ENCODE measurements at regions not wholly inside any gene's neighbourhood (a gene's known extent, or its start where the extent isn't known, plus 50 kb on each side); places are given as distances from the start of the nearest gene placed in this dataset.
"Not testable (repeated sequence)": the region's sequence is repeated elsewhere in the genome, so short reads cannot be mapped to it uniquely, and the experiment has no call there.

DNA sequence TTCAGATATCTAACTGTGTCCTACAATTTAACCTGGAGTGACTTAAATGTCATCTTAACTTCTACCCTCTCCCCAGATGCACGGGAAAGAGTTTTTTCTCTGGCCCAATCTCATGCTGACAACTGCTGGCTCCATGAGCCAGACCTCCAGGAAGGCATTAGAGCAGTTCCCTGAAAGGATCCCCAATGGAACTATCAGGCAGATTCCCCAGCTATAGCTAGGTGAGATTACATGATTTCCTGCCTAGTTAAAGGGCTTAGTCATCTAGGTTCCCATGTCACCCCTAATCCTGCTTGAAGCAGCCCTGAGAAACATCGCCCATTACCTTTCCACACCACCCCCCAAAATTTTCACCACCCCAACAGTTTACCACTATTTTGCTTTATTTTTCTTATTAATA lies 373.5 kb upstream of the TRPC7 start:
- DNase-seq, result no peak

DNA sequence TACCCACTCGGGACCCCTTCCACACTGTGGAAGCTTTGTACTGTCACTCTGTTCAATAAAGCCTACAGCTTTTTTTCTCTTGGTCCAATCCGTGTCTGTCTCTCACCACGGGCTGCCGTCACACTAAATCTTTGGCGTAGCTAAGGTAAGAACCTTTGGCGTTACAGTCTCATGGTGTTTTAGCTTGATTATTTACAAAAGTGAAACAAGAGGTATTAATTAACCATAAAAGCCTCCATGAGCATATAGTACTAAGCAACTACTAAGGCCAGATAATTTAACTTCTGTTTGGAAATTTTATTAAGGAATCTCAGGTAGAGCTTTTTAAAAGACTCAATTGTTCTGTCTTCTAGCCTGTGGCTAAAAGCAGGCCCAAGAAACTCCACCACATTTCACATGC lies 370.7 kb upstream of the TRPC7 start:
- DNase-seq, result no peak

DNA sequence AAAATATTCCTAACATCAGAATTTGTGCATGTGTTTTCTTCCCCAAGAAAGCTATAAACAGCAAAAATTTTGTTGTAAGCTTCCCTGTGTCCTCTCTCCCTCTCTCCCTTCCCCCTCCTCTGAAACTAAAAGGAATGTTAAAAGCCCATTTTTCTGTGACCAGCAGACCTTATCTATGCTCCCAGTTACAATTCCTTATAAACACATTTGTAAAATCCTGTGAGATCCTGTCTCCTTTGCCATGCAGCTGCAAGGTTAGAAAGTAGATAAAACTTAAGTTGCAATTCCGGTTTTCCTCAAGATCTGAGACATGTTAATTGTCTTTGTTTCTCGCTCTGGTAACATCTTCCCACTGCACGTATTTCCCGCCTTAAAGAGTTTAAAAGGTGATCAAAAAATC lies 370.3 kb upstream of the TRPC7 start:
- not testable (repeated sequence) for DNase-seq

DNA sequence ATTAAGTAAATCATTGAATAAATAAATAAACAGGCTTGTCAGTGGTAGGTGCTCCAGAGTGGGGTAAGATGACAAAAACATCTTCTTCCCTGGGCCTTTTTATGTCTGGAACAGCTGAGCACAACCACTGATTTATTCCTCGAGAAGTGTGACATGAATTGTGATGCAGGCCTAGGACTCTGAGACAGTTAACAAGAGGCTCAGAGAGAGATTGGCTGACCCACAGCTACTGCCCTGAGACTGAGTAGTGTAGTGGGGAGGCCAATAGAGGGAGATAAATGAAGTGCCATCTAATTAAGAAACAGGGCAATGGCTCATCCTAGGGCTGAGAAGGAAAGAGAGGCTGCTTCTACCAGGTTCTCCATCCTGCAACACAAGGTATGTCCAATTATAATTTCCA lies 369.3 kb upstream of the TRPC7 start:
- DNase-seq, result no peak

DNA sequence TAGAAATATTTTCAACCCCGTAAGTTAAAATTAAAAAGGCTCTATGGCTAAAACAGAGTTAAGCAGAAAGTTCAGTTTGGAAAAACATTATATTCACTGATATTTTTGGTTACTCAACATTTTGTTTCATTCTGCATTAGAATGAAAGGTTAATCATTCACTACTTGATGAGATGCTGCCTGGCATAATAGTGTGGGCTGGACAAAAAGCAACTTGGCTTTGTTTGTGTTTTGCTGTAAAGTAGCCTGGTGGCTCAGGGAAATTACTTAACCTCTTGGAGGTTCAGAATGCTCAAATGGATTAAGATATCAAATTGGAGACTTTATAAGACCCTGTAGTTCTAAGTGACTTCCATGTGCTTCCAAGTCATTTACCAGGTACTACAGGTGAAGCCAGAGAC lies 367.4 kb upstream of the TRPC7 start:
- DNase-seq, result no peak

DNA sequence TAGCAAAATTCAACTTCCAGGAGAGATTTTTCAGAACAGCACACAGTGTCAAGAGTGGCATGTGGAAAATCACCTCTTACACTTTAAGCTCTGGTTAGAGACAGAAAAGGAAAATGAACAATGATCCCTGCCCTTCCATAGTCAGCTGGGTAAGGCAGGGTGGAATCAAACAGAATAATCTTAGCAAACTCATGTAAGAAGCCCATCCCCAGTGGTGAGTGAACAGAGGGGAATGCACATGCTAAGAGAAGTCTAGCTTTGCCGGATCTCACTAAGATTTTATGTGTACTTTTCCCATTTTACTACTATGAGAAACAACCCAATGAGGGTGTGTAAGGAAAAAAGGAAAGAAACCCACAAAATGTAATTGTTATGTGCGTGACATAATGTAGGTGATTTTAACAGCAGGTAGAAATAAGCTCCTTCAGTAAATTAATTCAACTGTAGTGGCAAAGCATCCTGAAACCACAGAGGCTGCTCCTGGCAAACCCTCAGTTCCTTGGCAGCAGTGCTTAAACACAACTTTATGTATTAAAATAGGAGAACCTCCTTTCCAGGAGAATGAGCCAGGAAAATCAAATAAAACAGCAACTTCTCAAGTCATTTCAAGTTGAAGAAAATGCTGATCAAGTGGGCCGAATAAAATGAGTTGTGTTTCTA lies 366.0 kb upstream of the TRPC7 start:
- no peak for DNase-seq

DNA sequence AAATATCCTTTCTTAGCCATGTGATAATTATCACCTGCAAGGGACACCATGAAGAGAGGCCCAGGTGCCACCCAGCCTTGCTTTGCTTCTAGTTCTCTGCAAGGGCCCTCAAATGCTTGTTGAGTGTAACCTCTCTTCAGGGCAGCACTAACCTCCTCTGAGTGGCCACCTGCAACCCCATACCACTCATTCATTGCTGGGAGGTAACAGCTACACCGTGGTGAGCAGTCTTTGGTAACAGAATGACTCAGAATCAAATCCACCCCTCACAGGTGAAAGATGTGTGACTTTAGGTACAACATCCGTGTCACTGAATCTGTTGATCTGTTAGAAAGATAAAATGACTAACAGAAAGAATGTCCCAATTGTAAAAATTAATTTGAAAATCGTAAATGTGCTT lies 365.1 kb upstream of the TRPC7 start:
- no peak for DNase-seq

DNA sequence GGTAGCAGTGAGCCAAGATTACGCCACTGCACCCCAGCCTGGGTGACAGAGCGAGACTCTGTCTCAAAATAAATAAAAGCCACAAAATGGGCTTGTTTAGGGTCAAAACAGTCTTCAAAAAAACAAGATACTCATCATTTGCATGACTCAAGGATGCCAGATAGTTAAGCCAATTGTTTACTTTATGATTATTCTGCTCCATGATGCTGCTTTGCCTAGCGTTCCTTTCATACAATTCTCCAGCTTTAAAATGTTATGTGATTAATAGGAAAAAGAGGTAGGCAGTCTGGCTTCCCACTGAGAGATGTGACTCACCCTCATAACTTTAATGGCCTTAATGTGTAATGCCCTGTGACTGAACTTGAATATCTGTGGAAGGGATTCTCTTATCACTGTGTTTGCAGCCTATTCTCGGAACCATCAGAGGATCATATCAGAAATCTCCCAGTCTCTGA lies 364.6 kb upstream of the TRPC7 start:
- no peak for DNase-seq

DNA sequence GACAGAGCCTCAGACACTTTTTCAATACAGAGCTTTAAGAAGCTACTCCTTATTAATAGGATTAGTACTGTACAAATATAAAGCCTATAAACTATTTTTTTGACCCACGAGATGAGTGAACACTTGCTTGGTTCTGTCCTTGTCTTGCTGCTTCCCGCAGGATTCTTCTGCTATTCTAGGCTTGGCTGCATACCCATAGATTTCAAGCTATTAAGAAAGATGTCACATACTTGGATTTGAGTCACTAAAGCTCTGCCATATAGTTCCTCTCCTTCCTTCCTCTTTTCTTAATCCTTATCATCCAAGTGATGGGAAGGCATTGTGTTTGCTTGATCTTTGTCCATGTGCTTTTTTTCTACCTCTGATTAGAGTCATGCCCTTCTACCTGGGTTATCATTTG lies 361.2 kb upstream of the TRPC7 start:
- no peak for DNase-seq

DNA sequence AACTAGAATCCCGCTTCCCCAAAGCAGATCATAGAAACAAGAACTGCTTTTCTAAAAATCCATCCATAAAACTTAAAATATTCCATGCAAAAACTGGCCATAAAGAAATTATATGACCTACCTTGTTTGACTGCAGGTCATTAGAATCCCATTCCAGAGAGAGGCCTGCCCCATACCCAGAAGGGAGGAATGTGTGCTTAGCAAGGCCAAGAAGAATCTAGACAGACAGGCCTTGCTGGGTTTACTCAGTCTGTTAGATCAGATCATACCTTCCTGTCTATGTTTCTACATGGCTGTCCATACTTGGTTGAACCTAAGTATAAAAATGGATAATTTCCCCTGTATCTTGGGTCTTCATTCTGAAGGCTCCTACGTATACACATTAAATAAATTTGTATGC lies 358.8 kb upstream of the TRPC7 start:
- DNase-seq, result no peak

DNA sequence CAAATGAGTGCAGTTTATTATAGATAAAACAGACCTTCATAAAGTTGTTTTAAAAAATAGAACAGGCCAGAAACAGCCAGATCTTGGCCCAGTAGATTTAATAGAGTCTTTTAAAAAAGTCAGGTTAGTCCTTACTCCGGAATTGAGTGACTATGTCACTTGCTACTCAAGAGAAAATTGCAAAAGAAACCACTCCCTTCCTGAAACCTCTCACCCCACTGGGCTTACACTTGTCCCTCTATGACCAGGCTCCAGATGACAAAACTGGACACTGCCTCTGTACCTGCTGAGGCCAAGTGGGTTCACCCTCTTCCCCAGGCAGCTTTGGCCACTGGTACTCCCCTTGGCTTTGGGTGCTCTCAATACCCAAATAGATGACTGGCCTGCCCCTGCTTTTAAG lies 357.2 kb upstream of the TRPC7 start:
- DNase-seq, result no peak

DNA sequence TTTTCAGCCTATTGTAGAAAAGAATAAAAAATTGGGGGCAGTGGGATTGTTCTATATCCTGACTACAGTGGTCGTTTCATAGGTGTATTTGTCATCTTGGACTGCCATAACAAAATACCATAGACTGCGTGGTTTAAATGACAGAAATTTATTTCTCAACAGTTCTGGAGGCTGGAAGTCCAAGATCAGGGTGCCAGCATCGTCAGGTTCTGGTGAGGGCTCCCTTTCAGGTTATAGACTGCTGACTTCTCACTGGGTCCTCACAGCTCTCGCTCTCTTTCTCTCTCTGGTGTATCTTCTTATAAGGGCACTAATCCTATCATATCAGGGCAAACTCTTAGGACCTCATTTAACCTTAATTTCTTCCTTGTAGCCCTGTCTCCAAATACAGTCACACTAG lies 356.7 kb upstream of the TRPC7 start:
- no peak for DNase-seq

DNA sequence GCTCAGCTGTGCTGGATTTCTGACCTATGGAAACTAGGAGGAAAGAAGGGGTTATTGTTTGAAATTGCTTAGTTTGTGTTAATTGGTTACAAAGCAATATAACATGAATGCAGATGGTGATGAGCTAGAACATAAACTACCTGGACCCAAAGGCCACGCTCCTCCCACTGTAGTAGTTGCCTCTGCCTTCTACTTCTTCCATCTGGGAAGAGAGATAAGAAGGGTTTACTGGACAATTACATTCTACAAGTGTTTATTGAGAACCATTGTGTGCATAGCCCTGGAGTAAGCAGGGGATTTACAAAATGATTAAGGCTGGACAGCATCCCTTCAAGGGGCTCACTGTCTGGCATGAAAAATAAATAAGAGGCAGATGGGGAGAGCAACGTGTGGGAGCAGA lies 355.3 kb upstream of the TRPC7 start:
- DNase-seq, result no peak

DNA sequence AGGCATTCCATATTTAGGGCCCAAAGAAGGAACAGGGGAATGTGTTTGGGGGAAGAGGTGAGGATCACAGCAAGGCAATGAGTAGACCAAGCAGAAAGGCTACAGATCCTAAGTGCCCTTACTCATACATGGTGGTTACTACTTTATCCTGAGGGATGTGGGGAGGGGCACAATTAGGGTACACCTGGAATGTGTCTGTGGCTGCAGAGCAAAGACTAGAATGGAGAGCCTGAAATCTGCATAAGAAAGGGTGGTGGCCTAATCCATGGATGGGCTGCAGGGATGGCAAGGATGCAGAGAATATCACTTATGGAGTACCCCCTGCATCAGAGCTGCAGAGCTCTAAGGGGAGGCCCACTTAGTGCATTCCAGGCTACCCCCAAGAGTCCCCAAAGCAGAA lies 352.6 kb upstream of the TRPC7 start:
- no peak for DNase-seq

DNA sequence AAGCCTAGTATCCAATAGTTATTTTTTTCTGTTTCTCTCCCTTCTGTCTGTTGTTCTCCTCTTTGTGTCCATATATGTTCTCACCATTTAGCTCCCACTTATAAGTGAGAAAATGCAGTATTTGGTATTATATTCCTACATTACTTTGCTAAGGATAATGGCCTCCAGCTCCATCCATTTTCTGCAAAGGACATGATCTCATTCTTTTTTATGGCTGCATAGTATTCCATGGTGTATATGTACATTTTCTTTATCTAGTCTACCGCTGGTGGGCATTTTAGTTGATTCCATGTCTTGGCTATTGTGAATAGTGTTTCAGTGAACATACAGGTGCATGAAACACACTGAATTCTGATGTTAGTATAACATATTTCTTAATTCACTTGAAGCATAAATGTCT lies 348.9 kb upstream of the TRPC7 start:
- no peak for DNase-seq

DNA sequence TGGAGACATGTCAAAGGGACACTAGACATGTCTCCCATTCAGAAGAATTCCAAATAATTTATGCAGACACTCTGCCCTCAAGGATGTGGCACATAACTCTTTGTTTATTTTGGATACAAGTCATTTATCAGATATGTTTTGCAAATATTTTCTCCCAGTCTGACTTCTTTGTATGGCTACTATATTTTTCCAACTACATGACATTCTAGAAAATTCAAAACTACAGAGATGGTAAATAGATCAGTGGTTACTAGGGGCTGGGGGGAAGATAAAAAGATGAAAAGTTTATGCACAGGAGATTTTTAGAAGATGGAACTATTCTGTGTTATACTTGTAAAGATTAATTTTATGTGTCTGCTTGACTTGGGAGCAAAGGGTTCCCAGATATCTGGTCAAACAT lies 347.3 kb upstream of the TRPC7 start:
- DNase-seq, result no peak

DNA sequence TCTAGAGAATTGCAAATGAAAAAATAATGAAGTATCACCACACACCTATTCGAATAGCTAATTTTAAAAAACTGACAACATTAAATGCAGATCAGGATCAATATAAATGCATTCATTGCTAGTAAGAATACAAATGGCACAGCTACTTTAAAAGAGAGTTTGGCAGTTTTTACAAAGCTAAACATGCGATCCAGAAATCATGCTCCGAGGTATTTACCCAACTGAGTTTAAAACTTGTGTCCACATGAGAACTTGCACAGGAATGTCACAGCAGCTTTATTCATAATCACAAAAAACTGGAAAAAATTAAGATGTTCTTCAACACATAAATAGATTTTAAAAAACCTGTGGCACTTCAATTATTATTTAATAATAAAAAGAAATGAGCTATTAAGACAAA lies 345.5 kb upstream of the TRPC7 start:
- DNase-seq, result no peak

DNA sequence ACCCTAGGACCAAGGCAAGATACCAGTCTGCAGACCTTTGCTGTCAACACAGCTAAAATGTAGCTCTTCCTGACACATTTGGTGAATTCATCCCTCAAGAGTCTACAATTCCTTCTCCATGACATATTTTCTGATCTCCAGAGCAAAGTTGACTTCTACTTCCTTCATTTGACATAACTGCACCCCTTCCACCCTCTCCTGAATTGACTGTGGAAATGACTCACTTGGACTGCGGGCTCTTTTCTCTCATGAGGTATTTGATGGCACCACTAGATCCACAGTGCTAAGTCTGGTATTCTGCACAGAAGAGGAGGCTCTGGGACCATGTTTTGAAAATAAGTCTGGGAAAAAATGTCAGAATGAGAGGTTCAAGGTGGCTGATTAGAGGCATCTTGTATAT lies 338.4 kb upstream of the TRPC7 start:
- DNase-seq, result no peak

DNA sequence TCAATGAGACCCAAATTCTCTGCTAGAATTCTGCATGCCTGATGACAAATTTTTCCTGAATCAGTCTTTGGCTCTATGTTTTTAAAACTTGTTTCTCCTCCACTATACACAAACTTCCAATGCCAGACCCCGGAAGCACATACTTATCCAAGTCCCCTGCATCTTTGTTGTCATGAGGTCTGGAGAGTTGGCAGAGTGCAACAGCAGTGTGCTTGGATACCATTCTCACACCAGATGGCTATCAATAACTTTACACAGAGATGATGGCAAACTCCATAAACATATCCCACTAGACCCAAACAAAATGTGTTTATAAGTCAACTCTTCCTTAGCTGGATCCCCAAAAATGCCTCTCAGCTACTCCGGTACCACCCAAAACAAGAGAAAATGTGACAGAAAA lies 337.7 kb upstream of the TRPC7 start:
- no peak for DNase-seq

DNA sequence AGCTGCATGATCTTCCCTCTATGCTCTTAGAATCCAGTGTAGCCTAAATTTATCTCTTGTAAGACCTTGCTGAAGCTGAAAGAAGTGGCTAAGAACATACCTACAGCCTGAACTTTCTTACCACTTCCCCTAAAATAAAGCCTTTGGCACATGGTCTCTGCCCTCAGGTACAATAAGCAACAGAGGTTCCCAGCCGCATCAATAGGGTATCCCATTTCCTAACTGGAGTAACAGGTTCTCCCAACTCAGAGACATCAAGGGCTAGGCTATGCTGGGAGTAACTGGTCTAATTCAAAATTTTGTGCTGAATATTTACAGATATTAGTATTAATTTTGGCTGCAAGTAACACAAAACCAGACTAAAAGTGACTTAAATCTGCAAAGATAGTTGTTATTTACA lies 335.8 kb upstream of the TRPC7 start:
- no peak for DNase-seq

DNA sequence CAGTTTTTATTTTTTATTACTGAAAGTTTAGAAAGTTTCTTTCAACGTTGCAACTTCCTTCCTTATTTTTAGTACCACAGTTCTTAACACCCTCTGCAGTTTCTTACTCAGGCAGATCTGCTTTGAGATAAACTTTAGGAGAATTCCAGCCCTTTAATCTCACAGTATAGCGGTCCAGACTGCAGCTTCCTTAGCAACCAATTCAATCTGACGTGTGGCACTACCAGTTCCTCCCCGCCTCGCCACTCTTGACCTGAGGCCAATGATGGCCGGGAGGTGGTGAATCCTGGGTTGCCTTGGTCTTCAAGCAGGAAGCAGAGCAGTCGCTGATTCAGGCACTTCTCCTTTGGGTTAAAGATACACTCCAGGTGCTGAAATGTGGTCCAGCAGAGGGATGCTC lies 334.3 kb upstream of the TRPC7 start:
- DNase-seq, result no peak

DNA sequence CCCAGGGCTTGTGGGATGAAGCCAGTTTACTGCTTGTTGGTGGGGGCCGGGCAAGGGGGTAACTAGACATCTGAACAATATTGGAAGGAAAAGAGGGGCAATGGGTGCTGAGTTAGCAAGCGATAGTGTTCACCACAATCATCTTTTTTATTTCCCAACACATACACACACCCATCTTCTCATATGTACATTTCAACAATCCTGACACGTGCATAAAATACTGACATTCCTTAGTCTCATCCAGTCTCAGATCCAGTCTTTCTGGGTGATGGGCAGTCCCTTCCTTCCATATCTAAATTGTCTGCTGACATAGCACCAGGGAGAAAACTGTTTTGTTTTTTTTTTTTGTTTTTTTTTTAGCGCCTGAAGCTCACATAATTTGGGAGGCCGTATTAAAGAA lies 333.6 kb upstream of the TRPC7 start:
- DNase-seq, result no peak

DNA sequence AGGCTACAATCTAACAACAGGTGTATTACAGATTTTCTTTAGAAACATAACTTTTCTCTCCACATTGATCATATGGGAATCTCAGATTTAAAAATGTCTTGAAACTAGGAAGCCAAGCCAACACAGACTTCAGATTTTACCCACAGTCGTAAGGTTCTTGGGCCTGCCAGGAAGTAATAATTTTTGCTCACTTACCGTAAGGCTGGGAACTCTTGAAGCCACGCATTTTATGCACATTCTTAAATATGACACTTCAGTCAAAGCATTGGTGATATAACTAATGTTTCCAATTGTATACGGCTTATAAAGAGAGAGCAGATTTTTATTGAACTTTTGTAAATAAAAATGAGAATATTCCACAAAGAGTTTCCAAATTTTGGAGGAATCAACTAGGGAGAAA lies 328.9 kb upstream of the TRPC7 start:
- no peak for DNase-seq

DNA sequence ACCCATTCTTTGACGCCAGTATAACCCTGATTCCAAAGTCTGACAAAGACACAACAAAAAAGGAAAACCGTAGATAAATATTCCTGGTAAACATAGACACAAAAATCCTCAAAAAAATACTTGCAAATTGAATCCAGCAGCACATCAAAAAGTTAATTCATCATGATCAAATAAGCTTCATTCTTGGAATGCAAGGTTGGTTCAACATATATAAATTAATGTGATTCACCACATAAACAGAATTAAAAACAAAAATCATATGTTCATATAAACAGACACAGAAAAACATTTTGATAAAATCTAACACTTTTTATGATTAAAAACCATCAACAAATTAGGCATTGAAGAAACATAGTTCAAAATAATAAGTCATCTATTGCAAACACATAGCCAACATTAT lies 324.2 kb upstream of the TRPC7 start:
- no peak for DNase-seq

DNA sequence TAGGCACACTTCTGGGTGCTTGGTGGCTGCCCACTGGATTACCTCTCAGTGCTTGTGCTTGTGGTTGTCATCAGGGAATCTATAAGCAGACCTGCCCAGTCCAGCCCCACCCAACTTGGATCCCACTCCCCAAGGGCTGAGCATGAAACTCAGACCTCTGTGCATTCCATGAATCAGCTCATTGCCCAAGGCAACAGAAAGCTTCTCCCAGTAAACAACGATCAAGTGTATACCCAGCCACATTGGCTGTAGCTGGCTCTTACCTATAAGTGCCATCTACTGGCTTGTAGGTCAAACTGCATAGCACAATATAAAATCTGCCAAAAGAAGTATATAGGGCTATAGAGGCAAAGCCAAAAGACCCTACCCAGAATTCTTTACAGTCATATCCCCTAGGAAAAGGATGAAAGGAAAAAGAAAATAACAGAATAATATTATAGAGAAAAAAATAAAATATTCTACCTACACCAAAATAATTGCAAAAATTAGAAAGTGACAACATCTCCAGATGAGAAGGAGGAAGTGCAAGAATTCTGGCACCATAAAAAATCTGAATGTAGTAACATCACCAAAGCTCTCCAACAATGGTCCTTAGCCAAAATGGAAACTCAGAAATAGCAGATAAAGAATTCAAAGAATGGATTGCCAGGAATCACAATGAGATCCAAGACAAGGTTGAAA lies 321.0 kb upstream of the TRPC7 start:
- DNase-seq, result no peak
